ENCODE measurements at regions not wholly inside any gene's neighbourhood (a gene's known extent, or its start where the extent isn't known, plus 50 kb on each side); places are given as distances from the start of the nearest gene placed in this dataset.

DNA sequence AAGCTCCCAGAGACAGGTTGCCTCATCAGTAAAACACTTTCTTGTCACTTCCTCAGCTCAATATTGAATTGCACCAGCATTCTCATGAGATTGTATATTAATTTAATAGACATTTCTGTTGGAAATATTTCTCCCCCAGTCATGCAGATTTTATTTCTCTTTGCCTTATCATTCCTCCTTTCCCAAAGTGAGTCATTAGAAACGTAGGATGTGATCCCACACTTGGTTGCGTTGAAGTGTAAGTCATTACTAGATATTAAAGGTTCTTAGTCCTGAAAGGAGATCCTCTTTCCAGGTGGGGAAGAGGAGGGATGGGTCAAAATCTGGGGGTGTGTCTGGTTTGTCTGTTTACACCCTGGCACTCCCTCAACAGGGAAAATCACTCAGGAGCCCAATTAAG, 438.2 kb downstream of the SLC4A3 start:
- TF ChIP-seq POLR2AphosphoS5 (IDR thresholded peaks at IDR 0.05) (no peak), POLR2A (IDR thresholded peaks at IDR 0.05) (no peak)
- TF ChIP-seq, protein P1, sequence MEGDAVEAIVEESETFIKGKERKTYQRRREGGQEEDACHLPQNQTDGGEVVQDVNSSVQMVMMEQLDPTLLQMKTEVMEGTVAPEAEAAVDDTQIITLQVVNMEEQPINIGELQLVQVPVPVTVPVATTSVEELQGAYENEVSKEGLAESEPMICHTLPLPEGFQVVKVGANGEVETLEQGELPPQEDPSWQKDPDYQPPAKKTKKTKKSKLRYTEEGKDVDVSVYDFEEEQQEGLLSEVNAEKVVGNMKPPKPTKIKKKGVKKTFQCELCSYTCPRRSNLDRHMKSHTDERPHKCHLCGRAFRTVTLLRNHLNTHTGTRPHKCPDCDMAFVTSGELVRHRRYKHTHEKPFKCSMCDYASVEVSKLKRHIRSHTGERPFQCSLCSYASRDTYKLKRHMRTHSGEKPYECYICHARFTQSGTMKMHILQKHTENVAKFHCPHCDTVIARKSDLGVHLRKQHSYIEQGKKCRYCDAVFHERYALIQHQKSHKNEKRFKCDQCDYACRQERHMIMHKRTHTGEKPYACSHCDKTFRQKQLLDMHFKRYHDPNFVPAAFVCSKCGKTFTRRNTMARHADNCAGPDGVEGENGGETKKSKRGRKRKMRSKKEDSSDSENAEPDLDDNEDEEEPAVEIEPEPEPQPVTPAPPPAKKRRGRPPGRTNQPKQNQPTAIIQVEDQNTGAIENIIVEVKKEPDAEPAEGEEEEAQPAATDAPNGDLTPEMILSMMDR (IDR thresholded peaks at IDR 0.05 in 8 of 11, conservative IDR thresholded peaks at IDR 0.05 in 3 of 11), result no peak
